ENCODE measurements at regions not wholly inside any gene's neighbourhood (a gene's known extent, or its start where the extent isn't known, plus 50 kb on each side); places are given as distances from the start of the nearest gene placed in this dataset.

DNA sequence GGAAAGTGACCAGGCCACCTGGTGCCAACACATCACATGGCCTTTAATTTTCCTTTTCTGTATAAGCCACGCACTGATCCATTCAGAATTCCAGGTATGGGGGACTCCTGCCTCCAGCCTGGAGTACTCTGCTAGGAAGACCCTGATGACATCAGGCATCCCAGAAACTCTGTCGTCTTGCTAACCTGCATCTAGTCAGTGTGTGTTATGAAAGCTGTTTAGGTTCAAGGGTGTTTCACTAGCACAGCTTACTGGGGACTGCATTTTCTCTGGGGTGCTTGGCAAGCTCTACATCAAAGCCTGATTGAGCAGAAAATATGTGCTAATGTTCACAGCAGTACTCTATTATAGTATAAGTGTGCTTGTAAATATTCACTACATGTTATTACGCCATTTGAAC is 100.6 kb upstream of the MGMT start:
- H3K9me1 ChIP-seq (ENCODE audit: control insufficient read depth, insufficient read depth, low read length): no peaks in the 10 kb centered on the region
- 0% methylated on average over 3 of the region's 3 CpGs for WGBS (ENCODE audit: insufficient coverage, low coverage, missing lambda C conversion rate)
- CTCF ChIA-PET (ENCODE audit: low intra/inter-chr PET ratio): no interaction called here
- no peaks in the 10 kb centered on the region for H3K4me1 ChIP-seq (replicated peaks in 1 of 2; ENCODE audit: control insufficient read depth in 2 of 2, insufficient read depth in 2 of 2, low read length in 2 of 2)
- DNase-seq (ENCODE audit: extremely low read depth in 1 of 4, low spot score in 3 of 4) (no peak), FAIRE-seq (no peak), ATAC-seq (no peak)
- intact Hi-C loops (cut with micrococcal nuclease) (no loop called here), in situ Hi-C loops (cut with MboI) (no loop called here)
- H3K9ac ChIP-seq (ENCODE audit: insufficient read depth in 1 of 2, low read depth in 2 of 2, low read length in 2 of 2): no peak overlapping the region
- no peak overlapping the region for H3K27ac ChIP-seq (ENCODE audit: extremely low read depth, low read depth, low read length)
- POLR2A ChIA-PET: no interaction called here
- BruUV-seq (replicated peaks): no TSS peak
- TF ChIP-seq LARP7 (IDR thresholded peaks at IDR 0.05) (no peak), PHF20 (IDR thresholded peaks at IDR 0.05; ENCODE audit: partially characterized antibody) (no peak), EP400 (IDR thresholded peaks at IDR 0.05) (no peak), ZBTB8A (IDR thresholded peaks at IDR 0.05; ENCODE audit: partially characterized antibody) (no peak), ZNF232 (CRISPR knock-in tag; IDR thresholded peaks at IDR 0.05) (no peak), SMARCB1 (IDR thresholded peaks at IDR 0.05; ENCODE audit: insufficient read length, low read depth) (no peak), EP300 (IDR thresholded peaks at IDR 0.05; ENCODE audit: low read length) (no peak), PTRF (tag; IDR thresholded peaks at IDR 0.05) (no peak), FOSL1 (tag; conservative IDR thresholded peaks at IDR 0.05) (no peak), MAFG (tag; conservative IDR thresholded peaks at IDR 0.05) (no peak)
- TF ChIP-seq, protein P1, sequence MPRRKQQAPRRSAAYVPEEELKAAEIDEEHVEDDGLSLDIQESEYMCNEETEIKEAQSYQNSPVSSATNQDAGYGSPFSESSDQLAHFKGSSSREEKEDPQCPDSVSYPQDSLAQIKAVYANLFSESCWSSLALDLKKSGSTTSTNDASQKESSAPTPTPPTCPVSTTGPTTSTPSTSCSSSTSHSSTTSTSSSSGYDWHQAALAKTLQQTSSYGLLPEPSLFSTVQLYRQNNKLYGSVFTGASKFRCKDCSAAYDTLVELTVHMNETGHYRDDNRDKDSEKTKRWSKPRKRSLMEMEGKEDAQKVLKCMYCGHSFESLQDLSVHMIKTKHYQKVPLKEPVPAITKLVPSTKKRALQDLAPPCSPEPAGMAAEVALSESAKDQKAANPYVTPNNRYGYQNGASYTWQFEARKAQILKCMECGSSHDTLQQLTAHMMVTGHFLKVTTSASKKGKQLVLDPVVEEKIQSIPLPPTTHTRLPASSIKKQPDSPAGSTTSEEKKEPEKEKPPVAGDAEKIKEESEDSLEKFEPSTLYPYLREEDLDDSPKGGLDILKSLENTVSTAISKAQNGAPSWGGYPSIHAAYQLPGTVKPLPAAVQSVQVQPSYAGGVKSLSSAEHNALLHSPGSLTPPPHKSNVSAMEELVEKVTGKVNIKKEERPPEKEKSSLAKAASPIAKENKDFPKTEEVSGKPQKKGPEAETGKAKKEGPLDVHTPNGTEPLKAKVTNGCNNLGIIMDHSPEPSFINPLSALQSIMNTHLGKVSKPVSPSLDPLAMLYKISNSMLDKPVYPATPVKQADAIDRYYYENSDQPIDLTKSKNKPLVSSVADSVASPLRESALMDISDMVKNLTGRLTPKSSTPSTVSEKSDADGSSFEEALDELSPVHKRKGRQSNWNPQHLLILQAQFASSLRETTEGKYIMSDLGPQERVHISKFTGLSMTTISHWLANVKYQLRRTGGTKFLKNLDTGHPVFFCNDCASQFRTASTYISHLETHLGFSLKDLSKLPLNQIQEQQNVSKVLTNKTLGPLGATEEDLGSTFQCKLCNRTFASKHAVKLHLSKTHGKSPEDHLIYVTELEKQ (CRISPR knock-in tag; IDR thresholded peaks at IDR 0.05): no peak
- H2AFZ ChIP-seq (ENCODE audit: low read depth, low read length): no peak overlapping the region
- no peaks in the 10 kb centered on the region for H3K36me3 ChIP-seq (ENCODE audit: control insufficient read depth, insufficient read depth, low read length)
- H3K4me2 ChIP-seq (ENCODE audit: insufficient read depth, low read length): no peak overlapping the region
- H3K4me3 ChIP-seq: no peak overlapping the region
- H3K27me3 ChIP-seq (ENCODE audit: control insufficient read depth in 2 of 2, insufficient read depth in 2 of 2, low read length in 2 of 2): peaks cover 0 to 4% of the 10 kb centered on the region in 2 experiments; a peak in 1 of 5 replicates
- H3K79me2 ChIP-seq (ENCODE audit: control insufficient read depth, insufficient read depth, low read length): no peaks in the 10 kb centered on the region
- no peaks in the 10 kb centered on the region for H4K20me1 ChIP-seq (replicated peaks; ENCODE audit: control insufficient read depth, insufficient read depth, low read length)
- no peaks in the 10 kb centered on the region for H3K9me3 ChIP-seq (replicated peaks; ENCODE audit: control insufficient read depth, insufficient read depth, low read depth, low read length)

Data from K562 (cell line).